ENCODE measurements at regions not wholly inside any gene's neighbourhood (a gene's known extent, or its start where the extent isn't known, plus 50 kb on each side); places are given as distances from the start of the nearest gene placed in this dataset.
"Not testable (repeated sequence)": the region's sequence is repeated elsewhere in the genome, so short reads cannot be mapped to it uniquely, and the experiment has no call there.

DNA sequence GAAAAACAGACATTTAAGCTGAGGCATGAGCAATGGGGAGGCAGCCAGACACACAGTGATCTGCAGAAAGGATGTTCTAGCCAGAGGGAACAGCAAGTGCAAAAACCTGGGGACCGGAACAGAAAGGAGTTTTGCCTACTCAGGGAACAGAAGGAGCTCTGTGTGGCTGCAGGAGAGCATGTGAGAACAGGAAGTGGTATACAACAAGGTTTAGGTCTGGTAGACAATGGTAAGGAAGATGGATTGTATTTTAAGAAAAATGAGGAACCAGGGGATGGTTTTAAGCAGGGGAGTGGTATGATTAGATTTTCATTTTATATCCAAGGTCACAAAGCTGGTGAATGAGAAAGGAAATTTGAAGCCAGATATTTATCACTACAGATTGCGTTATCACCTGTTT lies 157.5 kb downstream of the UNC5CL start:
- DNase-seq, result no peak

GRCh38 chr6:40880906-40881305 lies 158.1 kb downstream of the UNC5CL start:
- DNase-seq, result no peak

- no peak for DNase-seq
These were observed 159.9 kb downstream of the UNC5CL start for GRCh38 chr6:40879169-40879568.

DNA sequence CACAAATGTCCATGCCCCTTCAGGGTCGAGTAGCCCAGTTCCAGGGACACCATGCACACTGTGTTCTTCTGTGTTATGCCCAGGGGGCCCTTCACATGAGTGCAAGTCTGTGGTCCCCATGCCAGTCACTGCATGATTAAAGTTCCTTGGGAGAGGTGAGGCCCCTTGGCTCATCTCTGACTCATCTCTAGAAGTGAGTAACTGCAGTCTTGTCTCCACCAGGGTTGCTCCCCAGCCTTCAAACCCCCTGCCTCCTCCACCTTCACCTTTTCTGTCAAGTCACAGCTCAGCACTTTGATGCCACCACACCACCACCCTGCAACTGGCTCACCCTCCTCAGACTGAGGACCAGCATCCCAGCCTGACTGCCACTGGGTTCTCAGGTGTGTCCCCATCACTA lies 161.7 kb downstream of the UNC5CL start:
- DNase-seq, result no peak

DNA sequence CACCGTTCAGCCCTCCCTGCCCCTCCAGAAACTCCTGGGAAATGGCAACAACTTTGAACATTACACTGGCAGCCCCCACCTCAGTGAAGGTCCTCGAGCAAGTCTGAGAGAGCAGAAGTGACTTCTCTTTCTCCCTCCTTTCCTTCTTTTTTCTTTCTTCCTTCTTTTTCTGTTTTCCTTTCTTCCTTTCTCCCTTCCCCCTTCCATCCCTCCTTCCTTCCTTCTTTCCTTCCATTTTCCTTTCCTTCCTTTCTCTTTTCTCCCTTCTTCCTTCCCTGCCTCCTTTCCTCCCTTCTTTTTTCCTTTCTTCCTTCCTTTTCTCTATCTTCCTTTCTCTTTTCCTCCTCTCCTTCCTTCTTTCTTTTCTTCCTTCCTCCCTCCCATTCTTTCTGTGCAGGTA lies 162.7 kb downstream of the UNC5CL start:
- DNase-seq, result no peak

- no peak for DNase-seq
These were observed 164.5 kb downstream of the UNC5CL start for GRCh38 chr6:40874495-40874894.

DNA sequence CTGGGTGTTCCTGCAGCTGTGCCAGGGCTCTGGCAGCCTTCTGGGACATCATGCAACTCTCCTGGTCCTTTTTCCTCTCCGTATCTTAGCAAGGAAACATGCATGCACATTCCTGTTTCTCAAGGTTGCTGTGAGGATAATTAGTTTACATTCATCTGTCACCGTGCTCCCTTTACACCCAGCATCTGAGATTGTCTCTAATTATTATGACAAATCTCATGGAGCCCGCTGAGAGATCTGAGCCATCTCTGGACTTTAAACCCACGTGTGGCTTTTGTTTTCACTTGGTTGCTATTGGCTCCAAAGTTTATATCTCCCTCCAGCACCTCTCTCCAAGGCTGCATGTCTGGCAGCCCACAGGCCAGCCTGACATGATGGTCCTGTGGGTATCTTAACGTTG lies 167.6 kb downstream of the UNC5CL start:
- DNase-seq, result no peak

GRCh38 chr6:40868089-40868865 lies 170.7 kb downstream of the UNC5CL start:
- not testable (repeated sequence) for DNase-seq

GRCh38 chr6:40867527-40867926 lies 171.5 kb downstream of the UNC5CL start:
- DNase-seq, result not testable (repeated sequence)

GRCh38 chr6:40865259-40865658 lies 173.8 kb downstream of the UNC5CL start:
- not testable (repeated sequence) for DNase-seq

- no peak for DNase-seq
These were observed 178.6 kb downstream of the UNC5CL start for GRCh38 chr6:40860443-40860842.

- no peak for DNase-seq
These were observed 182.8 kb downstream of the UNC5CL start for GRCh38 chr6:40856271-40856670.

DNA sequence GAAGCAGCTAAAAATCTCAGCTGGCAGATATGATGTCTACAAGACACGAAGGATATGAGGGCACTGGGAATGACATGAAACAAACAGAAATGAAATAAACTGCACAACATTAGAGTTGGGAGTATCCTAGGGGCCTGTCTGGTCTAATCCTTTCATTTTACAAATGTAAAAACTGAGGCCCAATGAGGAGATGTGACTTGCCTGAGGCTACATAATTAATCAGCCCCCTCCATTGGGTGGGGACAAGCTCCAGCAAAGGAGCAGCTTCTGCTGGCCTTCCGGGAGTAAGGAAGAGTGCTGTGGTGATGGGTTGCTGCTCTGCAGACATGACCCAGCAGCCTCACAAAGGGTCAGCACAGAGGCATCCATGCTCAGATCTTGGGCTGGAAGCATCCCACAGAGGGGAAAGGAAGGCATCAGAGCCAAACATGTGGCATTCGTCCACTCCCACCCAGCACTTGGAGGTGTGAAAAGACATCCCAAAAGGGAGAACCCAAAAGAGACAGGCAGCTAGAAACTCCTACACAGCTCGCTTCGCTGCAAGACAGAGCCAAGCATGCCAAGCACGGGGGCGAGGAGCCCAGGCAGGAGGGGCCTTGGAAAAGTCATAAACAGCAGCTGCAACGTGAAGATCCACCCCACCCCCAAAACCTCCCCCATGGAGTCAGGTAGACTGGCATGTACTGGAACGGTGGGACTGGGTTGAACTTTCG lies 183.7 kb downstream of the UNC5CL start:
- DNase-seq, result no peak

DNA sequence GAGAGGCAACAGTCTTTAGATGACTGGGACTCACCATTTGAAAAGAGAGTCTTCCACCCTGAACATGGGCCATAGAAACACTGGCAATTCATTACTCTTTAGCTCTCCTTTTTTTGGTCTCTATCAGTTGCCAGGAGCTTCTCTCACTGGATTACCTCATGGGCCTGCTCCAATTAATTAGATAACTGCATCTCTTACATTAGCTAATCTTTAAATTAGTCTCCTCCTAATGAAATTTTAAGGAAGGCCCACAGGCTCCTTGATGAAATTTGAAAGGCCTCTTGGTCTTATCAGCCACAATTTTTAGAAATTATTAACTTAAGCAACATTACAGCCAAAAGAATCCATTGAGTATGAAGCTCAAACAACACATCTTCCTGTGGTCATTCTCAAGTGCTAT lies 184.4 kb downstream of the UNC5CL start:
- no peak for DNase-seq

- no peak for DNase-seq
These were observed 186.1 kb downstream of the UNC5CL start for GRCh38 chr6:40852779-40853373.

DNA sequence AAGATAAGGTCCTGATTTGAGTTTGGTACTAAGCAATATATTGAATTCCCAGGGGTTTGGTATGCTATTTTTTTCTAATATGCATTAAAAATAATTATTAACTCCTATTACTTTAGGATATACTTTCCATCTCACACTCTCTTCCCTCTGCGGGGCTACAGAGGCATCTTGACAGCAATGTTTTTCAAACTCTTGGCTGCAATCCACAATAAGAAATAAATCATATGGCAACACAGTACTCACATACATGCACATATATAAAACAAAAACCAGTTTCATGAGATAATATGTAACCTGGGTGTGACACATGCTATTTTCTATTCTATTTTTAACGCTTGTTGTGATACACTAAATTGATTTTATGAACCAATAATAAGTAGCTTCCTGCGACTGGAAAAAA lies 189.5 kb downstream of the UNC5CL start:
- DNase-seq, result no peak

- DNase-seq, result no peak
These were observed 190.0 kb downstream of the UNC5CL start for GRCh38 chr6:40848868-40849514.

- DNase-seq, result no peak
These were observed 191.0 kb downstream of the UNC5CL start for GRCh38 chr6:40848038-40848437.

GRCh38 chr6:40845553-40845952 lies 193.5 kb downstream of the UNC5CL start:
- peak; percentile 26 for DNase-seq

DNA sequence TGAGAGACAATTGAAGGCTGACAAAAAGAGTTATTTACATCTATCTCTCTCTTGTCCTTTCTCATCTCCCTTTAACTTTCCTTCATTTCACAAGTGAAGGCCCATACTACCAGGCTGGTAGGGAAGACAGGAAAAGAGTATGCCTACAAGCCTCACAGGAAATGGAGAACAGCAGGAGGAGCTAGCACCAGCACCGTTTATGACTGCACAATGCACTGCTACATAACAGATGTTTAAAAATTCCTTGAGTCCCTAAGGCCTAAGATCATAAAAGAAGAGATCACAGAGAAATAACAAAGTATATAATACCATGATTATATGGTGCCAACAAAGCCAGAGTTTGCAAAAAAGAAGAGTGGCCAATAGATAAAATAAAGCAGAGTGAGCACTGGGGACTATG lies 194.8 kb downstream of the UNC5CL start:
- DNase-seq, result no peak

DNA sequence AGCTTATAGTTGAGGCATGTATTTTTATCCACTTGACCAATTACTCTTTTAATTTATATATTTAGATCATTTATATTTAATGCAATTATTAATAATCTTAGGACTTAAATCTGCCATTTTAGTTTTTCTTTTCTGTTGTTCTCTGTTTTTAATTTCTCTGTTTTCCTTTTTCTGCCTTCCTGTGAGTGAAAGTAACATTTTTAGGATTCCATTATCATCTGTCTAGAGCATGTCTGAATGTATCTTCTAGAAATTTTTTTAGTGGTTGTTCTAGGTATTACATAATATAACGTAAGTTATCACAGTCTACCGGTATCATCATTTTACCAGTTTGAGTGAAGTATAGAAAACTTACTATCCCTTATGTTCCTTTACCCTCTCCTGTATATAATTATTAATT lies 197.3 kb downstream of the UNC5CL start:
- DNase-seq, result no peak

DNA sequence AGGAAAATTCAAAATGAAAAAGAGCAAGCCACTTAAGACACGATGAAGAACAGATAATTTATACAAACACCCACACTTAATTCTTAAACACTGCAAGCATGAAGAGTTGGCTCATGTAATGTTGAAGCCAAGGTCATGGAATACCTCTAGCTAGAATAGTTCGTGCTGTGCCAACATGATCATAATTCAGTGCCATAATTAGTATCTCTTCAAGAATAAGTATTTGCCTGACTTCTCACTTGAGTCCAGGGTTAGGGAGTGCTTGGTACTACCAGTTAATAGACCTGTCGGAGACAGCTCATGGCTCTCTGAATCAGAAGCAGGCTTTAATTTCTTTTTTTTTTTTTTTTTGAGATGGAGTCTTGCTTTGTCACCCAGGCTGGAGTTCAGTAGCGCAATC lies 206.3 kb downstream of the UNC5CL start:
- DNase-seq, result no peak

DNA sequence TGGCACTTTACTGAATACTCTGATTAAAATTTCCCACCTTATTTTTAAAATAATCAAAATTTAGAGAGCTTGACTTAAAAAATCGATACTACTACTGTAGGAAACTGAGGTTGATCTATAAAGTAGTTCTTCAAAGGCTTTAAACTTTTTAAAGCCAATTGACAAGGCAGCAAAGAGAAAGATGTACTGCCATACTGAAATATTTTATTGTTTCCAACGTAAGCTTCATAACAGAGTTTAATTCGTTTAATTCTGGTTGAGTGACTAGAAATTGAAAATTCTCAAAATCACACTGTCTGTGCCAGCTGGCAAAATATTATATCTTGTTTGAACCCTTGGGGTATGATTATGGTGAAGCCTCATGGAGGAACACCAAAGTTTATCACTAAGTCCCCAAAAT lies 207.6 kb downstream of the UNC5CL start:
- DNase-seq, result no peak

DNA sequence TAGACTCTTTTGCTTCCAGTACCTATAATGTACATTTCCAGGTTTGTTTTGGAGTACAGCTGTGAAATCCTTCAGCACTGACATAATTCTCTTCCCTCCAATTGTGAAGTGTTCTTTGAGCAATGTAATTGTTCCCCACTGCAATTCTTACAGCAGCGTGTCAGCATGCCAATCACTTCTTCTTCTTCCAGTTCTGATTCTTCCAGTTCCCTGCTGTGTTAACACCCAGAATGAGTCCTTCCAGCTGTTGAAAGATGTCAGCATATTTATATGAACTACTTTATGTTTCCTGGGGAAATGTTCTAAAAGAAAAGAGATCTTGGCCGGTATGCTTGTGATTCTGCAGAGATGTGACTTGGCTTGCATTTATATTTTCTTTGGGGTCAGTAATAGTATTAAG lies 213.9 kb downstream of the UNC5CL start:
- DNase-seq, result no peak
